ENCODE measurements at regions not wholly inside any gene's neighbourhood (a gene's known extent, or its start where the extent isn't known, plus 50 kb on each side); places are given as distances from the start of the nearest gene placed in this dataset.

DNA sequence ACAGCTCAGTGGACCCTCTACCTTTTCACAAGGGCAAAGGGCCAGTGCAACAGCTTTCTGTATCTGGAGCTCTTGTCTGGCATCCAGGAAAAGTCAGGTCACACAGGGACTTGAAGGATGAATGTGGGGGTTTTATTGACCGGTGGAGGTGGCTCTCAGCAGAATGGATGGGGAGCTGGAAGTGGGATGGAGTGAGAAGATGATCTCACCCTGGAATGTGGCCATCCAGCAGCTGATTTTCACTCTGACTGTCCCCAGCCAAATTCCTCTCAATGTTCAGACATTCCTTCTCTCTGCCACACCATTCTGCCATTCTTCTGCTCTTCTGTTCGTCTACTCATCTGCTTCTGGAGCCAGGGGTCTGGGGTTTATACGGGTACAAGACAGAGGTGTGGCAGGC, 1119.9 kb downstream of the TAF11L14 start:
- no peaks in the 10 kb centered on the region for H3K4me1 ChIP-seq (replicated peaks in 1 of 2; ENCODE audit: control insufficient read depth in 2 of 2, insufficient read depth in 2 of 2, low read length in 2 of 2)
- intact Hi-C loops (cut with micrococcal nuclease) (no loop called here), in situ Hi-C loops (cut with MboI) (no loop called here)
- ChIA-PET POLR2A (no interaction called here), CTCF (ENCODE audit: low intra/inter-chr PET ratio) (no interaction called here)
- ATAC-seq, result no peak
- no peak for DNase-seq (ENCODE audit: extremely low read depth in 1 of 4, low spot score in 3 of 4)
- no peak overlapping the region for H2AFZ ChIP-seq (ENCODE audit: low read depth, low read length)
- no peaks in the 10 kb centered on the region for H3K9me3 ChIP-seq (replicated peaks; ENCODE audit: control insufficient read depth, insufficient read depth, low read depth, low read length)
- no peaks in the 10 kb centered on the region for H3K36me3 ChIP-seq (ENCODE audit: control insufficient read depth, insufficient read depth, low read length)
- no peaks in the 10 kb centered on the region for H3K27me3 ChIP-seq (ENCODE audit: control insufficient read depth in 2 of 2, insufficient read depth in 2 of 2, low read length in 2 of 2)
- H4K20me1 ChIP-seq (replicated peaks; ENCODE audit: control insufficient read depth, insufficient read depth, low read length), result no peaks in the 10 kb centered on the region
- H3K4me2 ChIP-seq (ENCODE audit: insufficient read depth, low read length), result no peak overlapping the region
- no peaks in the 10 kb centered on the region for H3K9me1 ChIP-seq (ENCODE audit: control insufficient read depth, insufficient read depth, low read length)
- H3K27ac ChIP-seq (ENCODE audit: extremely low read depth, low read depth, low read length), result no peak overlapping the region
- H3K9ac ChIP-seq (ENCODE audit: insufficient read depth in 1 of 2, low read depth in 2 of 2, low read length in 2 of 2), result no peak overlapping the region
- FAIRE-seq, result no peak
- WGBS (ENCODE audit: insufficient coverage, low coverage, missing lambda C conversion rate), result 3% methylated on average over 3 of the region's 3 CpGs
- H3K79me2 ChIP-seq (ENCODE audit: control insufficient read depth, insufficient read depth, low read length), result no peaks in the 10 kb centered on the region
- TF ChIP-seq MAFK (IDR thresholded peaks at IDR 0.05; ENCODE audit: low read length) (no peak), PTTG1 (tag; IDR thresholded peaks at IDR 0.05; ENCODE audit: low read depth) (no peak), CSDE1 (IDR thresholded peaks at IDR 0.05) (no peak), CBX2 (IDR thresholded peaks at IDR 0.05; ENCODE audit: insufficient read depth, low read length, poor library complexity, severe bottlenecking) (no peak), RFX5 (IDR thresholded peaks at IDR 0.05; ENCODE audit: low read depth, low read length) (no peak), PYGO2 (tag; IDR thresholded peaks at IDR 0.05) (no peak), CHD1 (IDR thresholded peaks at IDR 0.05; ENCODE audit: low read length) (no peak), PURB (CRISPR knock-in tag; IDR thresholded peaks at IDR 0.05; ENCODE audit: low read depth) (no peak), ZNF79 (CRISPR knock-in tag; IDR thresholded peaks at IDR 0.05; ENCODE audit: low read depth) (no peak), HDAC2 (IDR thresholded peaks at IDR 0.05) (no peak), ZNF431 (CRISPR knock-in tag; IDR thresholded peaks at IDR 0.05) (no peak), BCOR (IDR thresholded peaks at IDR 0.05) (no peak), ZNF384 (IDR thresholded peaks at IDR 0.05; ENCODE audit: low read depth, low read length) (no peak), SUPT5H (IDR thresholded peaks at IDR 0.05) (no peak), PML (IDR thresholded peaks at IDR 0.05; ENCODE audit: low read length) (no peak), CBFA2T3 (IDR thresholded peaks at IDR 0.05) (no peak)
- BruUV-seq (replicated peaks), result no TSS peak
- no peak overlapping the region for H3K4me3 ChIP-seq
